WTC11 (cell line): ENCODE measurements at regions not wholly inside any gene's neighbourhood (a gene's known extent, or its start where the extent isn't known, plus 50 kb on each side); places are given as distances from the start of the nearest gene placed in this dataset.

Experiments used
- ATAC-seq: fragments of 200-7000 bp; cut with Tn5 transposase; 2 replicates; pipeline ENCODE4 v1.10.0; 2021; ENCODE audit warnings: mild to moderate bottlenecking, moderate library complexity
- CTCF ChIA-PET: fragments of 300-600 bp; sonication (Branson Sonifier 250); formaldehyde crosslinking; loops from one replicate; lab custom pipeline; 2021; ENCODE audit warnings: antibody characterized with exemption; lab: Charles Lee
- POLR2A ChIA-PET: fragments of 350-600 bp; sonication (Branson Sonifier 250); formaldehyde crosslinking; loops from one replicate; lab custom pipeline; 2021; ENCODE audit warnings: antibody characterized with exemption; lab: Charles Lee
- DNase-seq: peaks from one replicate; pipeline ENCODE4 v3.0.0; 2021; ENCODE audit warnings: low spot score
- H3K27ac Mint-ChIP-seq: 2 replicates; pipeline ENCODE4 v1.8.0; 2021; ENCODE audit warnings: mixed read lengths
- H3K27me3 Mint-ChIP-seq: 2 replicates; pipeline ENCODE4 v1.8.0; 2021; ENCODE audit warnings: low read depth, mild to moderate bottlenecking, moderate library complexity, mixed read lengths
- H3K36me3 Mint-ChIP-seq: 2 replicates; pipeline ENCODE4 v1.8.0; 2021; ENCODE audit warnings: mixed read lengths
- H3K4me1 Mint-ChIP-seq: 2 replicates; pipeline ENCODE4 v1.8.0; 2022; ENCODE audit warnings: mixed read lengths
- H3K4me3 Mint-ChIP-seq: 2 replicates; pipeline ENCODE4 v1.8.0; 2021; ENCODE audit warnings: mild to moderate bottlenecking, moderate library complexity, mixed read lengths
- H3K9me3 Mint-ChIP-seq: 2 replicates; pipeline ENCODE4 v1.8.0; 2021; ENCODE audit warnings: mixed read lengths
- EMX1 ChIP-seq: fragments of 250-450 bp; sonication (Bioruptor Pico); IDR thresholded peaks from 2 replicates; pipeline ENCODE4 v1.8.0; 2021; ENCODE audit warnings: mild to moderate bottlenecking
- FOXJ3 ChIP-seq: sonication (generic); formaldehyde crosslinking; IDR thresholded peaks from 2 replicates; pipeline ENCODE4 v1.9.0; 2021; ENCODE audit warnings: missing genetic modification reagents, mild to moderate bottlenecking, borderline replicate concordance
- GRHL2 ChIP-seq: fragments of 250-450 bp; sonication (Bioruptor Pico); IDR thresholded peaks from 2 replicates; pipeline ENCODE4 v1.8.0; 2022; ENCODE audit warnings: mild to moderate bottlenecking, moderate library complexity; ENCODE audit not compliant: insufficient replicate concordance, severe bottlenecking
- JUN ChIP-seq: sonication (generic); formaldehyde crosslinking; IDR thresholded peaks from 2 replicates; pipeline ENCODE4 v1.8.0; 2023; ENCODE audit warnings: mild to moderate bottlenecking, missing genetic modification reagents
- KAT7 ChIP-seq: sonication (generic); formaldehyde crosslinking; IDR thresholded peaks from 2 replicates; pipeline ENCODE4 v1.8.1; 2023; ENCODE audit warnings: missing genetic modification reagents, mild to moderate bottlenecking, borderline replicate concordance
- MYBL2 ChIP-seq: sonication (generic); formaldehyde crosslinking; IDR thresholded peaks from 2 replicates; pipeline ENCODE4 v1.8.1; 2023; ENCODE audit warnings: mild to moderate bottlenecking, moderate library complexity, missing genetic modification reagents
- TCF7 ChIP-seq: sonication (generic); formaldehyde crosslinking; IDR thresholded peaks from 2 replicates; pipeline ENCODE4 v1.8.0; 2022; ENCODE audit warnings: mild to moderate bottlenecking, low read depth, missing genetic modification reagents, moderate library complexity
- TP53 ChIP-seq: sonication (generic); formaldehyde crosslinking; IDR thresholded peaks from 2 replicates; pipeline ENCODE4 v1.8.1; 2023; ENCODE audit warnings: mild to moderate bottlenecking, missing genetic modification reagents
- ZNF317 ChIP-seq: sonication (generic); formaldehyde crosslinking; IDR thresholded peaks from 2 replicates; pipeline ENCODE4 v1.8.1; 2023; ENCODE audit warnings: low read depth, mild to moderate bottlenecking, moderate library complexity, missing genetic modification reagents, borderline replicate concordance
- TF ChIP-seq, protein P1 (sequence below): fragments of 250-450 bp; sonication (Bioruptor Pico); IDR thresholded peaks from 2 replicates; pipeline ENCODE4 v1.9.0; 2021; ENCODE audit warnings: moderate library complexity, mild to moderate bottlenecking, inconsistent platforms, borderline replicate concordance
- TF ChIP-seq, protein P2 (sequence below): sonication (generic); formaldehyde crosslinking; IDR thresholded peaks from 2 replicates; pipeline ENCODE4 v1.8.0; 2022; ENCODE audit warnings: mild to moderate bottlenecking, missing genetic modification reagents
- TF ChIP-seq, protein P3 (sequence below): sonication (generic); formaldehyde crosslinking; IDR thresholded peaks from 2 replicates; pipeline ENCODE4 v1.8.1; 2023; ENCODE audit warnings: mild to moderate bottlenecking, missing genetic modification reagents
- TF ChIP-seq, protein P4 (sequence below): sonication (generic); formaldehyde crosslinking; IDR thresholded peaks from 2 replicates; pipeline ENCODE4 v1.8.1; 2023; ENCODE audit warnings: mild to moderate bottlenecking, moderate library complexity, missing genetic modification reagents
- TF ChIP-seq, protein P5 (sequence below): fragments of 200-600 bp; IDR thresholded peaks from 2 replicates; pipeline ENCODE4 v1.8.0; 2022; ENCODE audit warnings: antibody characterized with exemption
- TF ChIP-seq, protein P6 (sequence below): fragments of 250-450 bp; sonication (Bioruptor Pico); IDR thresholded peaks from 2 replicates; pipeline ENCODE4 v1.9.0; 2021; ENCODE audit warnings: mild to moderate bottlenecking, borderline replicate concordance

DNA sequence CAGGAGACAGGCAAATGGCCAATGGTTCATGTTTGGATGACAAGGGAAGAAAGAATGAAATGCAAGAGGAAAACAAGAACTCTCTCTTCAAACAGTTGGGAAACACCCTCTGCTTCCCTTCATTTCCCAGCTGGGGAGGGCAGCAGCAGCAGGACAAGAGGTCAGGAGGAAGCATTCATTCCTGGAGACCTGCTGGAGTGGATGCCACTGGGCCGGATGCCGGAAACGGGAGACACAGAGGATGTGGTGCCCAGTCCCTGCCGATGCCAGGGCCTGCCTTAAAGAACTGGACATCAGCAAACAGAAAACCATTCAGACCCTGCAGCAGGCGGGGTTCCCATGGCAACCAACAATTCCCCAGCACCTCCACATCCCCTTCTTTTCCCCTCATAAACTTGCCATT is 102.3 kb upstream of the ZNF648 start (continued):
- TF ChIP-seq ZNF317 (no peak), MYBL2 (CRISPR knock-in tag) (no peak), KAT7 (CRISPR knock-in tag) (no peak), TCF7 (no peak)
- TF ChIP-seq, protein P1, sequence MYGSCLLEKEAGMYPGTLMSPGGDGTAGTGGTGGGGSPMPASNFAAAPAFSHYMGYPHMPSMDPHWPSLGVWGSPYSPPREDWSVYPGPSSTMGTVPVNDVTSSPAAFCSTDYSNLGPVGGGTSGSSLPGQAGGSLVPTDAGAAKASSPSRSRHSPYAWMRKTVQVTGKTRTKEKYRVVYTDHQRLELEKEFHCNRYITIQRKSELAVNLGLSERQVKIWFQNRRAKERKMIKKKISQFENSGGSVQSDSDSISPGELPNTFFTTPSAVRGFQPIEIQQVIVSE (CRISPR knock-in tag), result no peak
- TF ChIP-seq, protein P2, sequence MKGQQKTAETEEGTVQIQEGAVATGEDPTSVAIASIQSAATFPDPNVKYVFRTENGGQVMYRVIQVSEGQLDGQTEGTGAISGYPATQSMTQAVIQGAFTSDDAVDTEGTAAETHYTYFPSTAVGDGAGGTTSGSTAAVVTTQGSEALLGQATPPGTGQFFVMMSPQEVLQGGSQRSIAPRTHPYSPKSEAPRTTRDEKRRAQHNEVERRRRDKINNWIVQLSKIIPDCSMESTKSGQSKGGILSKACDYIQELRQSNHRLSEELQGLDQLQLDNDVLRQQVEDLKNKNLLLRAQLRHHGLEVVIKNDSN (CRISPR knock-in tag), result no peak
- TF ChIP-seq, protein P3, sequence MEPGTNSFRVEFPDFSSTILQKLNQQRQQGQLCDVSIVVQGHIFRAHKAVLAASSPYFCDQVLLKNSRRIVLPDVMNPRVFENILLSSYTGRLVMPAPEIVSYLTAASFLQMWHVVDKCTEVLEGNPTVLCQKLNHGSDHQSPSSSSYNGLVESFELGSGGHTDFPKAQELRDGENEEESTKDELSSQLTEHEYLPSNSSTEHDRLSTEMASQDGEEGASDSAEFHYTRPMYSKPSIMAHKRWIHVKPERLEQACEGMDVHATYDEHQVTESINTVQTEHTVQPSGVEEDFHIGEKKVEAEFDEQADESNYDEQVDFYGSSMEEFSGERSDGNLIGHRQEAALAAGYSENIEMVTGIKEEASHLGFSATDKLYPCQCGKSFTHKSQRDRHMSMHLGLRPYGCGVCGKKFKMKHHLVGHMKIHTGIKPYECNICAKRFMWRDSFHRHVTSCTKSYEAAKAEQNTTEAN (CRISPR knock-in tag), result no peak

DNA sequence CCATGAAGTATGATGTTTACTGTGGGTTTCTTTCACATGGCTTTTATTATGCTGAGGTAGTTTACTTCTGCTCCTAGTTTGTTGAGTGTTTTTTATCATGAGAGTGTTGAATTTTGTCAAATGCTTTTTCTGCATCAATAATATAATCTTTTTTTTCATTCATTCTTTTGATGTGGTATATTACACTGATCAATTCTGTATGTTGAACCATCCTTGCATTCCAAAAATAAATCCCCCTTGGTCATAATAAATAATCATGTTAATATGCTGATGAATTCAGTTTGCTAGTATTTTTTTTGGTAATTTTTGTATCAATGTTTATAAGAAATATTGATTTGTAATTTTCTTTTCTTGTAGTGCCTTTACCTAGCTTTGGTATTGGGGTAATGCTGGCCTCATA is 97.9 kb upstream of the ZNF648 start:
- DNase-seq, result no peak
- H3K27ac Mint-ChIP-seq, result no peak overlapping the region
- no peaks in the 10 kb centered on the region for H3K27me3 Mint-ChIP-seq
- ATAC-seq, result no peak
- CTCF ChIA-PET, result no interaction called here
- H3K36me3 Mint-ChIP-seq, result peaks cover 12% of the 10 kb centered on the region
- no peak overlapping the region for H3K4me3 Mint-ChIP-seq
- TF ChIP-seq, protein P1 (CRISPR knock-in tag), result no peak
- TF ChIP-seq, protein P4, sequence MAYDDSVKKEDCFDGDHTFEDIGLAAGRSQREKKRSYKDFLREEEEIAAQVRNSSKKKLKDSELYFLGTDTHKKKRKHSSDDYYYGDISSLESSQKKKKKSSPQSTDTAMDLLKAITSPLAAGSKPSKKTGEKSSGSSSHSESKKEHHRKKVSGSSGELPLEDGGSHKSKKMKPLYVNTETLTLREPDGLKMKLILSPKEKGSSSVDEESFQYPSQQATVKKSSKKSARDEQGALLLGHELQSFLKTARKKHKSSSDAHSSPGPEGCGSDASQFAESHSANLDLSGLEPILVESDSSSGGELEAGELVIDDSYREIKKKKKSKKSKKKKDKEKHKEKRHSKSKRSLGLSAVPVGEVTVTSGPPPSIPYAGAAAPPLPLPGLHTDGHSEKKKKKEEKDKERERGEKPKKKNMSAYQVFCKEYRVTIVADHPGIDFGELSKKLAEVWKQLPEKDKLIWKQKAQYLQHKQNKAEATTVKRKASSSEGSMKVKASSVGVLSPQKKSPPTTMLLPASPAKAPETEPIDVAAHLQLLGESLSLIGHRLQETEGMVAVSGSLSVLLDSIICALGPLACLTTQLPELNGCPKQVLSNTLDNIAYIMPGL, result no peak
- TF ChIP-seq, protein P5, sequence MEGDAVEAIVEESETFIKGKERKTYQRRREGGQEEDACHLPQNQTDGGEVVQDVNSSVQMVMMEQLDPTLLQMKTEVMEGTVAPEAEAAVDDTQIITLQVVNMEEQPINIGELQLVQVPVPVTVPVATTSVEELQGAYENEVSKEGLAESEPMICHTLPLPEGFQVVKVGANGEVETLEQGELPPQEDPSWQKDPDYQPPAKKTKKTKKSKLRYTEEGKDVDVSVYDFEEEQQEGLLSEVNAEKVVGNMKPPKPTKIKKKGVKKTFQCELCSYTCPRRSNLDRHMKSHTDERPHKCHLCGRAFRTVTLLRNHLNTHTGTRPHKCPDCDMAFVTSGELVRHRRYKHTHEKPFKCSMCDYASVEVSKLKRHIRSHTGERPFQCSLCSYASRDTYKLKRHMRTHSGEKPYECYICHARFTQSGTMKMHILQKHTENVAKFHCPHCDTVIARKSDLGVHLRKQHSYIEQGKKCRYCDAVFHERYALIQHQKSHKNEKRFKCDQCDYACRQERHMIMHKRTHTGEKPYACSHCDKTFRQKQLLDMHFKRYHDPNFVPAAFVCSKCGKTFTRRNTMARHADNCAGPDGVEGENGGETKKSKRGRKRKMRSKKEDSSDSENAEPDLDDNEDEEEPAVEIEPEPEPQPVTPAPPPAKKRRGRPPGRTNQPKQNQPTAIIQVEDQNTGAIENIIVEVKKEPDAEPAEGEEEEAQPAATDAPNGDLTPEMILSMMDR, result no peak
- TF ChIP-seq TP53 (CRISPR knock-in tag) (no peak), EMX1 (no peak), JUN (CRISPR knock-in tag) (no peak), FOXJ3 (no peak), GRHL2 (CRISPR knock-in tag) (no peak)
- TF ChIP-seq, protein P6, sequence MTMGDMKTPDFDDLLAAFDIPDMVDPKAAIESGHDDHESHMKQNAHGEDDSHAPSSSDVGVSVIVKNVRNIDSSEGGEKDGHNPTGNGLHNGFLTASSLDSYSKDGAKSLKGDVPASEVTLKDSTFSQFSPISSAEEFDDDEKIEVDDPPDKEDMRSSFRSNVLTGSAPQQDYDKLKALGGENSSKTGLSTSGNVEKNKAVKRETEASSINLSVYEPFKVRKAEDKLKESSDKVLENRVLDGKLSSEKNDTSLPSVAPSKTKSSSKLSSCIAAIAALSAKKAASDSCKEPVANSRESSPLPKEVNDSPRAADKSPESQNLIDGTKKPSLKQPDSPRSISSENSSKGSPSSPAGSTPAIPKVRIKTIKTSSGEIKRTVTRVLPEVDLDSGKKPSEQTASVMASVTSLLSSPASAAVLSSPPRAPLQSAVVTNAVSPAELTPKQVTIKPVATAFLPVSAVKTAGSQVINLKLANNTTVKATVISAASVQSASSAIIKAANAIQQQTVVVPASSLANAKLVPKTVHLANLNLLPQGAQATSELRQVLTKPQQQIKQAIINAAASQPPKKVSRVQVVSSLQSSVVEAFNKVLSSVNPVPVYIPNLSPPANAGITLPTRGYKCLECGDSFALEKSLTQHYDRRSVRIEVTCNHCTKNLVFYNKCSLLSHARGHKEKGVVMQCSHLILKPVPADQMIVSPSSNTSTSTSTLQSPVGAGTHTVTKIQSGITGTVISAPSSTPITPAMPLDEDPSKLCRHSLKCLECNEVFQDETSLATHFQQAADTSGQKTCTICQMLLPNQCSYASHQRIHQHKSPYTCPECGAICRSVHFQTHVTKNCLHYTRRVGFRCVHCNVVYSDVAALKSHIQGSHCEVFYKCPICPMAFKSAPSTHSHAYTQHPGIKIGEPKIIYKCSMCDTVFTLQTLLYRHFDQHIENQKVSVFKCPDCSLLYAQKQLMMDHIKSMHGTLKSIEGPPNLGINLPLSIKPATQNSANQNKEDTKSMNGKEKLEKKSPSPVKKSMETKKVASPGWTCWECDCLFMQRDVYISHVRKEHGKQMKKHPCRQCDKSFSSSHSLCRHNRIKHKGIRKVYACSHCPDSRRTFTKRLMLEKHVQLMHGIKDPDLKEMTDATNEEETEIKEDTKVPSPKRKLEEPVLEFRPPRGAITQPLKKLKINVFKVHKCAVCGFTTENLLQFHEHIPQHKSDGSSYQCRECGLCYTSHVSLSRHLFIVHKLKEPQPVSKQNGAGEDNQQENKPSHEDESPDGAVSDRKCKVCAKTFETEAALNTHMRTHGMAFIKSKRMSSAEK, result no peak
- TF ChIP-seq, all 79 proteins: peak for 0
- POLR2A ChIA-PET, result no interaction called here
- Mint-ChIP-seq H3K4me1 (peaks cover 3% of the 10 kb centered on the region), H3K9me3 (peaks cover 28% of the 10 kb centered on the region)
